CD4-positive, alpha-beta T cell treated with Interleukin-21 for 1 hour (primary cell): ENCODE measurements at regions not wholly inside any gene's neighbourhood (a gene's known extent, or its start where the extent isn't known, plus 50 kb on each side); places are given as distances from the start of the nearest gene placed in this dataset.

ENCODE experiments used
- DNase-seq: peaks from one replicate; pipeline ENCODE4 v3.0.0-alpha.2; 2020

DNA sequence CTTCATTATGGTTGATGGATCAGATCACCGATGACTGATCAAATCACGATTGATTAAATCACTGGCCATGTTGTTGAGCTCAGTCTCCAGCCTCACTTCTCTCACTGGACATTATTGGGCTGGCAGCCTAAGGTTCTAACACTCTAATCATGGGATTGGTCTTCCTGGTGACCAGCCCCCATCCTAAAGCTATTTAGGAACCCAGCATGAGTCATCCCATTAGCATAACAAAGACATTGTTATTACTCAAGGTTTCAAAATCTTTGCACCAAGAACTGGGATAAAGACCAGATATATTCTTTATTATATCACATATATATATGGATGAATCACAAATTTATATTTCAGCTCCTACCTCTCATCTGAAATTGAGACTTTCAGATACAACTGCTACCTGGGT is 272.1 kb upstream of the IL12B start:
- no peak for DNase-seq

DNA sequence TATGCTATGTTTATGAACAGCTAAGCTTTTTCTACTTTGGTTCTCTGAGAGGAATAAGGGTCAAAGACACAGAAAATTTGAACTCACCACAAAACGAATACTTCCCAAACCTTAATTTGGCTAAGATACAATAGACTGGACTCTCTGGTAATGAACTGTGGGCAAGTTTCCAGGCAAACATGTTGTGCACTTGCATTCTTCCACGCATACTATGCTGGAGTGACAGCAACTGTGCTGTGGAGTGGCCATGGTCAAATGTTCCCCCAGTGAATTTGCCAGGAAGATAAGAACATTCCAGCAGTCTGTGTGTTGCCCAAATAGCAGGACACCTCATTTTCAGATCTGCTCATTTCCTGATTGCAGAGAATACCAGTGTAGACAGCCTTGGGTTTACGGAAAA is 275.3 kb upstream of the IL12B start:
- DNase-seq = no peak

DNA sequence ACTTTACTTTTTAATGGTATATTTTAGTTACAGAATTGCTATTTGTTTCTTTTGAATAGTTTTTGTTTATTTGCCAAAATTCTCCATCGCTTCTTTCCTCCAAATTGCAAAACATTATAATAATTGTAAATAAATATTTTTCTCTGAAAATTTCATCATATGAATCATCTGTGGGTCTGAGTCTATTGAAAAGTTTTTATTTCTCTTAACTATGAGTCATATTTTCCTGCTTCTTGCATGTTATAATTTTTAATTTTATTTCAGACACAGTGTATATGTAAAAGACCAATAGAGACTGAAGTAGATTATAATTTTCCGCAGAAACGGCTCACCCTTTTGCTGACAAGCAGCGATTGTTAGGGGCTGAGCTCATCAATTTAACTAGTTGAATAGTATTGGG is 279.1 kb upstream of the IL12B start:
- DNase-seq = no peak

DNA sequence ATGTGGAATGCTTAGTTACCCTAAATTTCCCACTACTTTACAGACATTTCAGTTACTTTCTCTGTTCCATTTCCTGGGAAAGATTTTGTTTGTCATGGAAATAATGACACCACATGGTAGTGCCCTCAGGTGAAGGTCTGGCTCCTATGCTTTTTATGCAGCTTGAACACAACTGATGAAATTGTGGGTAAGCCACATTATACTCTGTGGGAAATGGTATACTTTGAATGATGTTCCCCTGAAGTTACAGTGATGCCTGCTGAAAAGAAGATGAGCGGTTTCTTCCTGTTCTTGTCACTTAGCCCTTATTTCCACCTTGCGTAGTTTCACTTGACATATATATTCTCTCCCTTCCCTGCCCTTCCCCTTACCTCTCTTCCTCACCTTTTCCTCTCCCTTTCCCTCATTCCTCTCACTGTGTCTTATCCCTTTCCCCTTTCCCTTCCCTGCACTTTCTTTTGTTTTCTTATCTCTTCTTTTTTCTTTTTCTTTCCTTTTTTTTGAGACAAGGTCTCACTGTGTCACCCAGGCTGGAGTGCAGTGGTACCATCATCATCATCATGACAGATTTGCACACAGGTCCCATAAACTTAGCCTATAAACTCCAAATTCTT is 280.8 kb upstream of the IL12B start:
- no peak for DNase-seq

DNA sequence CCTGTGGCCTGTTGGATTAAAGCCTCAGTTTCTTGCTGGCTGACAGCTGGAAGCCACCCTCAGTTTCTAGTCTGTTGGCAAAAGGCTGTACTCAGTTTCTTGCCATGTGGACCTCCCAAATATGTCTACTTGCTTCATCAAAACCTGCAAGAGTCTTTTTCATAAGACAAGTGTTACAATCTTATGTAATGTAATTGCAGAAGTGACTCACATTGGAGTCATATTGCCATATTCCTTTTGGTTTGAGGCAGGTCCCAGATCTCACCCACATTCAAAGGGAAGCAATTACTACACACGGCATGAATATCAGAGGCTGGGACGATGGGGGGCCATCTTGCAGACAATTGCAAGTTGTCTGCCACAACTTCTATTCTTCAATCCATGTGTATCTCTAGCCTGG is 286.7 kb upstream of the IL12B start:
- no peak for DNase-seq

DNA sequence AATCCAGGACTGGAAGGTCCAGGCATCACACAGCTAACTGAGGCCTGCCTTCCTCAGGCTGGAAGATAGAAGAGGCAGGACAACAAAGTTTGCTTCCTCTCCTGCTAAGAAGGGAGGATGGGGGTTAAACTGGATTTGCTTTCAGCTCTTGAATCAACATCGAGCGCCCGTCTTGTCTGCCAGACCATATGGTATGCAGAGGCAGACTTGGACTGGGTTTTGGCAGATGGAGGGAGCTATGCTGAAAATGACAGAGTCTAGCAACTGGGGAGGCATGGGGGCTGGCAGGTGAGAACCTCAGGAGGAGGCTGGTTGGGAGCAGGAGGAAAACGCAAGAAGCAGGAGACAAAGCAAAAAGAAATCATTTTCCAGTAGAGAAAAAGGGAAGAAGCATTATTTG is 289.5 kb upstream of the IL12B start:
- no peak for DNase-seq

DNA sequence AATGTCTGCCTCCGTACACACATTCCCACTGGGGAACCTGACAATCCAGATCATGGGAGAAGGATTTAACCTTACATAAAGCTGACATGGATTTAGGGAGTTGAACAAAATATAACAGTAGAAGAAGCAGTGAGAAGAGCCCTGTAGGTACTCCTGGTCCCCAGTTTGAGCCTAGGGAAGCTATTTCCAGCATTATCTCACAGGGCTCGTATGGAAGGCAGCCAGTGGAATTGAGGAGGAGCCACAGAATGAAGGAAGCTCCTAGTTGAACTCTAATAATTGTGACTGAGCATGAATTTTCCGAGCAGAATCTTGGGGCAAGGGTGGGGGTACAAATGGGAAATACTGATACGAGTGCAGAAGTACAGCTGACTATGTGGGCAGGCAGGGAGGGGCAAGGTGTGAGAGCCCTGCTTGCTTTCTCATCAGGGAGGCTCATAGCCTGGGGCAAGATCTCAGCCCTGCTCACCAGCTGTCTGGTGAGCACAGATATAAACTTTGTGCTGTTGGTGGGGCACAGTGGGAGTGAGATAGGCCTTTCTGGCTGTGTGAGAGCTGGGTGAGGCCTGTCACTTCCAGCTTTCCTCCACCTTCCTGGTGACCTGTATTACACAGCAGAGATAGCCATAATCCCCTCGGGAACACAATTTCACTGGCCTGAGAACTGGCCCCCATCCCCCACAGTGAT is 290.7 kb upstream of the IL12B start:
- no peak for DNase-seq

DNA sequence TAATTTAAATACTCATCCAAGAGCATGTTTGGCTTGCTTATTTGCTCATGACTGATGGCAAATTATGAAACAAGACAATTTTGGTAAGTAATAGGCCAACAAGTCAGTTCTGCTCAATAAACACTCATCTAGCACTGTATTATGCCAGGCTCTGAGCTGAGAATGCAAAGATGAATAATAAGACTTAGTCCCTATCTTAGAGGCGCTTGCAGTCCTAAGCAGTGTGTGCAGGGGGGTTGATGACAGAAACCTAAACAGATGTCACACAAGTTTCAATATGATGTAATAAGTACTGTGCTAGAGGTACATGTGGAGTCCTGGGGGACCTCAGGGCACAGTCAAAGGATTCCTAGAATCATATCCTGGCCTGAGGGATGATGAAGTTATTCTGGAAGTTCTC is 287.6 kb upstream of the ADRA1B start:
- DNase-seq = no peak

DNA sequence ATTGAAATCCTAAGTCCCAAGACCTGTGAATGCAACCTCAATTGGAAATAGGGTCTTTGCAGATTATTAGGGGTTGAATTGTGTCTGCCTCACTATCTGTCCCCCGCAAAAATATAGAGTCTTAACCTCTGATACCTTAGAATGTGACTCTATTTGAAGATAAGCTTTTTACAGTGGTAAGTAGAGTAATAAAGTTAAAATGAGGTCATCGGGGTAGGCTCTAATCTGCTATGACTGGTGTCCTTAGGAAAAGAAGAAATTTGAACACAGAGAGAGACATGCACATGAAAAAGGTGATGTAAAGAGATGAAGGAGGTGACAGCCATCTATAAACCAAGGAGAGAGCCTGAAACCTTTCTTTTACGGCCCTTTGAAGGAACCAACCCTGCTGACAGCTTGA is 287.1 kb upstream of the ADRA1B start:
- no peak for DNase-seq

DNA sequence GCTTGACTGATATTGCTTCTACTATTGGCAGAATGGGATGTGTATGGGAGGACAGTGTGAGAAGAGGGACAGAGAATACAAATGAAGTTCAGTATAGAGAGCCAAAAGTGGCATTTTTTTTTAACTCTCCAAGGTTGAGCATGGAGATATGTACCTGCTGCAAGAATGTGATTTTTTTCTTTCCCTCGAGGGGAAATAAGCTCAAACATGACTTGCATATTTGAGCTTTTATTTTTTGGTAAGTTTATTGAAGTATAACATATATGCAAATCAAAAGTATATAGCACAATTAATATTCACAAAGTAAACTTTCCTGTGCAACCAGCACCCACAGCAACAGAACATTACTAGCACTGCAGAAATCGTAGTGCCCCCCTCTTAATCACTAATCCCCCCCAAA is 285.7 kb upstream of the ADRA1B start:
- no peak for DNase-seq

DNA sequence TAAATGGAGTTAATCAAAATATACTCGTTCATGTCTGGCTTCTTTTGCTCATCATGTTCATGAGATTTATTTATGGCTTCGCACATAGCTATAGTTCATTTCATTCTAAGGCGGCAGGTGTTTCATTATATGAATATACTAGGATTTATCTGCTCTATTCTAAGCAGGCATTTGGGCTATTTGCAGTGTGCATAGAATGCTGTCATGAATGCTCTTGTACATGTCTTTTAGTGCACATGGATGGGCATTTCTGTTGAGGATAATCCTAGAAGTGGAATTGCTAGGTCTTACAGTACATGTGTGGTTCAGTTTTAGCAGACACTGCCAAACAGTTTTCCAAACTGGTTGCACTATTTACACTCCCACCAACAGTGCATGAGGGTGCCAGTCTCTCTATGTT is 285.3 kb upstream of the ADRA1B start:
- no peak for DNase-seq

DNA sequence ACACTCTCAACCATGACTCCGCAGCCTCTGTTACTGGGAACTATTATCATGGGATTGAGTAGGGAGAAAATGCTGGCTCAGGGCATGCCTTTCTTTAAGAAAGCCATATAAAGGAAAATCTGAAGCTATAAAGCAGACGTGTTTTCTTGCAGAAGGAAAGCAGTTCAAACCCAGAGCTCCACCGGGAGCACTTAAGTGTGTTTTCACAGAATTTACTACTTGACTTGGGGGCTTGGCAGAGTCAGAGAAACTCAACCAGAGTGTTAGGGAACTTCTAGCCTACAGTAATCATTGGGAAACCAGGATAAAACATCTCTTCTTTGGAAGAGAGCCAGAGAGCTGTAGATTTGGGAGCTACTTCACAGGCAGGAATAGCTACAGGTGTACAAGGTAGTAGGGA is 283.4 kb upstream of the ADRA1B start:
- DNase-seq = no peak

DNA sequence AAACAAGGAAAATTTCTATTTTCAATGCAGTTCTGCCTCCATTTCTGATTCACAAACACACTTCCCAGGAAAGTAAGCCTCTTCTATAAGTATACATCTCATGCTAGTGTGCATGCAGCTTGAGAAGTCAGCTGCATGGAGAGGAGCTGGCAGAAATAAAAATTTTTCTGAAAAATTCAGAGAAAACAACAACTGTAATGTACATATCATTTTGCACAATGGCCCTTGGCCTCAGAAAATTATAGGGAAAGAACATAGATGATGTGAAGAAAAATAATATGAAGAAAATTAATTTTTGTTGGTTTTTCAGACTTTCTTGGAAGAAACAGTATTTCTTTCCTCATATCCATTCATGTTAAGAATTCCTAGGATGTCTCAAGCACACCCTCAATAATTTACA is 277.8 kb upstream of the ADRA1B start:
- no peak for DNase-seq

DNA sequence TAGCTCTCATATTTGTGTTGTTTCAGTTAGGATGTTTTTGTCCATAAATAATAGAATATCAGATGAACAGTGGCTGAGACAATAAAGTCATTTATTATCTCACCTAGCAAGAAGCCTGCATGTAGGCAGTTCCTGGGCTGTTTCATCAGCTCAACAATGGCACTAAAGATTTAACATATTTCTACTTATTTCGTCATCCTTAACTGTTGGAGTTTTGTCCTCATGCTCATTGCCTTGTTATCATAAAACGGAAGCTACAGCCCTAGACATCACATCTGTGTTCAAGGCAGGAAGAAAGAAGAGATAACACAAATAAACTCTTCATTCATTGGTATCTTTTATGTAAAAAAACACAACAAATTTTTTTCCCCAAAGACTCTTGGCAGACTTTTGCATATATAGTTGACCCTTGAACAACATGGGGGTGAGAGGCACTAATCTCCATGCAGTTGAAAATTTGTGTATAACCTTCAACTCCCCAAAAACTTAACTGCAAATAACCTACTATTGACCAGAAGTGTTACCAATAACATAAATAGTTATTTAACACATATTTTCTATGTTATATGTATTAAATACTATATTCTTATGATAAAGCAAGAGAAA is 277.2 kb upstream of the ADRA1B start:
- no peak for DNase-seq

DNA sequence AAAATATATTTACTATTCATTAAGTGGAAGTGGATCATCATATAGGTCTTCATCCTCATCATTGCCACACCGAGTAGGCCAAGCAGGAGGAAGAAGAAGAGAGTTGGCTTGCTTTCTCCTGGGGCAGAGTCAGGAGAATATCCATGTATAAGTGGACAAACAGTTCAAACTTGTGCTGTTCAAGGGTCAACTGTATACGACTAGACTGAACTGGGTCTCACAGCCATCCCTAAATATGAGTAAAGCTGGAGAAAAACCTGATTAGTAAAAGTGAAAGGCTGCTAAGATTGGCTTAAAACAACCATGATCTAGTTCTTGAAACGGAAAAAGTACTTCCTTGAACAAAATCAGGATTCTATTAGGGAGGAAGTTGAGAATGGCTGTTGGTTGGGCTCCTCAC is 276.7 kb upstream of the ADRA1B start:
- DNase-seq = no peak

DNA sequence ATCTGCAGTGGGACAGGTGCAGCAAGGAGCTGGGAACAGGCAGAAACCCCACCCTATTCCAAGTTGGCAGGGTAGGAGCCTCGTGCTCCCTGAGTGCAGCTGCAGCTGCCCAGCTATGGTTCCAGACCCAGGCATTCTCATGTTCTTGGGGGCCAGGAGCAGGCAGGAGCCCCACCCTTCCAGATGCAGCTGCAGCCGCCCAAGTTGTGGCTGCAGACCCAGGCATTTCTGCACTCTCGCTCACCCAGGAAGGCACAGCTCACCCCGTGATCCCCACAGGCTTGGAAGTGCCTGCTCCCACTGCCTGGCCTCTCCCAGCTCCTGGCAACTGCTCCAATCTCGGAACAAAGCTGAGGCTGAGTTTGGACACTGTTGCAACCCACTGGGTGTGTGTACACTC is 275.8 kb upstream of the ADRA1B start:
- DNase-seq = no peak

DNA sequence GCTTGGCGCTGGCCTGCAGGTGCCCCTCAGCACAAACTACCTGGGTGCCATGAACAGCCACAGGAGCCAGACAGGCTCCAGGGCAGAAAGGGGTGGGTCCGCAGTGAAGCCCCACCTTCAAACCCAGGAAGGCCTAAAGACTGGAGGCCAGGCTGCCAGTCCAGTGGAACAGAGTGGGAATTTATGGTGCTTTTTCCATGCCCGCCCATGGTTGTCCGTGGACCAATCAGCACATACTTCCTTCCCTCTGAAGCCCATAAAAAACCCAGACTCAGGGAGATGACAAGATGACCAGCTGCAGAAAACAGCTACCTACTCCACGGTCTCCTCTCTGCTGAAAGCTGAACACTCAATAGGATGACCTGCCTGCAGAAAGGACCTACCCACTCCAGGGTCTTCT is 275.4 kb upstream of the ADRA1B start:
- no peak for DNase-seq

DNA sequence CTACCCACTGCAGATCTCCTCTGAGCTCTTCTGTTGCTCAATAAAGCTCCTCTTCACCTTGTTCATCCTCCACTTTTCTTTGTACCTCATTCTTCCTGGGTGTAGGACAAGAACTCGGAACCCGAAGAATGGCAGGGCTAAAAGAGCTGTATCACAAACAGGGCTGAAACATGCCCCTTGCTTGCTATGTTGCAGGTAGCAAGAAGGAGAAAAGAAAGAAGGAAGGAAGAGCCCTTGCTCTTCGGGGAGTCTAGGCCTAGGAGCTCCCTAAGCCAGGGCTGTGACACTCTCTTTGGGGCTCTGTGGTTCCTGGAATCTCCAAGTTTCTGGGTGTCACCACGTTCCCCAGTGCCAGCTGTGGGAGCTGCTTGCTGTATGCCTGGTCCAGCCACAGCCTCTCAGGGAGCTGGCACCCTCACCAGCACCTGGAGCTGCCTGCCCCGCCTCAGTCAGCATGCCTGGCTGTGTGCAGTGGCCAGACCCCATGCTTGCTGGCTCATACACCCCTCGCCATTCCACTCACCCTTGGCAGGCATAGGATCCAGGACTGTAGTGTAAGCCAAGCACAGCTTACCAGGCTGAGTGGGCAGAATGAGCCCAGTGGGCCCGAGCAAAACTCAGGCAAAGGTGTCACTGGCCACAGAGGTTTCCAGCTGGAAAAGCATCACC is 274.8 kb upstream of the ADRA1B start:
- DNase-seq = no peak

DNA sequence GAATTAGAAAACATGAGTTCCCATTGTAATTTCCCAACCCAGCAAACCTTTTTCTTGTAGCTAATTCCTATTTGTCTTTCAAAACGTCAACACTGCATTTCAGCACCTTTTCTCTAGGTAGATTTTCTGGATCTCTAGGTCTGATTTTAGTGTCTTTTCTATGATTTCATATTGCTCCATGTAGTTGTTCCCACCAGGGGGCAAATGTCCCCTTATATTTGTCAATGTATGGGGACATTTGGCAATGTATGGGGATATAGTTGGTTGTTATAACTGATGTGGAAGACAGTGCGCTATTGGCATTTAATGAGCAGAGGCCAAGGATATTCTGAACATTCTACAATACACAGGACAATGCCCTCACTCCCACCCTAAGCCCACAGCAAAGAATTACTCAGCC is 273.9 kb upstream of the ADRA1B start:
- DNase-seq = no peak

DNA sequence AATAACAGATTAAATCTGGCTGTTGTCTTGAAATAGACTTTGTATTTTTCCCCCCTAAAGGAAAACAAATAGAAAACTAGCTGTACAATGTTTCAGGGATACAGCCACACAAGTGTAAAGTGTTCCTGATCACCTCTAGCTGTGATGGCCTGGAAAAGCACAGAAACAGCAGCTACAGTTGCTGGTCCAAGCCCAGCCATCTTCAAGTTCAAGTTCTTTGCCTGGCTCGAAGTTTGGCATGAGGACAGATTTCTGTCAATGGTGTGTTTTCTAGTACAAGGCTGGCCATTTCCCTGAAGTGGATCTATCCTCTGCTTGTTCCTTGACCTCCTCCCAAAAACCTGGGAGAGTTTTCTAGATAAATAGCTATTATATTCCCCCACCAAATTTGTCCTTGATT is 272.2 kb upstream of the ADRA1B start:
- DNase-seq = no peak

DNA sequence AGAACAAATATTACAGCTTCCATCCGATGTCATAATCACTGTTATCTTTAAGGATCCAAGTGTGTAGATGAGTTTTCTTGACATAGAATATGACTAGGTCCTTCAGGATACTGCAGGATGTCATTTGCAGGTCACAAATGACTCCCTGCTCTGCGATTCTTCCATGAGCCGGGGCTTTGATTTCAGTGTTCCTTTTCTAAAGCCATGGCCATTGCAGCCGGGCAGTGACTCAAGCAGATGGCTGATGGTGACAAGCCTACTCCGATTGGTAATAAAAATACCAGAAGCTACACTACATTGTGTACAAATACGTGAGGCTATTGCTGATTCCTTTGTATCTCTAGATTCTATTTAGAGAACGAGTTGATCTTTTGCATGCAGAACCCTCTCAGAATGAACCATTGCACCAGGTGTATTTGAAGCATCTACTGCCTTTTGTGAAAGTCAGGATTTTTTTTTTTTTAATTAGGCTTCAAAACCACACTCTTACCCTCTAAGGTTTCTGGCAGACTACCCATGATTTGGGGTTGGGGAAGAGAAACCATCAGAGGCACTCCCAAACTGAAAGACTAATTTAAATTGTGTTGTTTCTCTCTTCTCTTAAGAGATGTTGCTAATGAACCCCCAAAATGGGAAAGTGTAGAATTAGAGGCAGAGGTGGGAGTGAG is 271.0 kb upstream of the ADRA1B start:
- DNase-seq = no peak

DNA sequence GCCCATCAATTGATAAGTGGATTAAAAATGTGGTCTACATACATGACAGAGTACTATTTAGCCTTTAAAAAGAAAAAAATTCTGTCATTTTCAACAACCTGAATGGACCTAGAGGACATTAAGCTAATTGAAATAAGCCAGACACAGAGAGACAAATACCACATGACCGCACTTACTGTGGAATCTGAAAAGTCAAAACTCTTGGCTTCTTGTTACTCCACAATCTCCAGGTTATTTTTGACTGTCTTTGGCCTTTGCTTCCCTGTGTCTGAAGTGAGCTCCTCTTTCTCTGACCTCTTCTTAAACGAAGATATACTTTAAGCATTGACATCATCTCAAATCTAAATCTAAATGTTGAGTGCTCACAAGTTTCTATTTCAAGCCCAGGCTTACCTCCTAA is 265.5 kb upstream of the ADRA1B start:
- DNase-seq = no peak

DNA sequence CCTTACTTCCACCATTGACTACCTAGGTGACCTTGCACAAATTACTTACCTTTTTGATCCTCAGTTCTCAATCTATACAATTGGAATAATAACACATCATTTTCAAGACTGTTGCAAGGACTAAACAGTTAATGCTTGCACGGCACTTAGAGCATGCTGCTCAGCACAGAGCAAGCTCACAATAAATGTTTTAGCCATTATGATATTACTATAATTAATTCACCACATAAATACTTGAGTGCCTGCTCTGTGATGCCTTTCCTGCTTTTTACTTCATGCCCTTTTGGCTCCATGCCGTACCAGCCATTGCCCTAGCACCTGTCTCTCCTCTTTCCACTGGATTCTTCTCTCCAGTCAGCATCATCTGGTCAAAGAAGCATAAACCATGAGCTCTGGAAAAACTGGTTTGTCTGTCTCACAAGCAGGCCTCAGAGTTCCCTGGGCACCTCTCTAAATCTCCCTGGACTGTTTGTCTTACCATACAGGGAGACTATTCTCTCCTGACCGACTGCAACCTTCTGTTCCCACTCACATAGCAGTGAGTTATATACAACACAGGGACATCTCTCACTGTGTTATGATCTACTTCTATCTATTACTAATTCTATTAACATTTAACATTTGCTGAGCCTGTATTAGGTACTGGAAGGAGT is 260.4 kb upstream of the ADRA1B start:
- no peak for DNase-seq
